NOMO-1 treated with dmso at 0.1 percent for 144 hours (cell line): ENCODE measurements at regions not wholly inside any gene's neighbourhood (a gene's known extent, or its start where the extent isn't known, plus 50 kb on each side); places are given as distances from the start of the nearest gene placed in this dataset.
"Not testable (repeated sequence)": the region's sequence is repeated elsewhere in the genome, so short reads cannot be mapped to it uniquely, and the experiment has no call there.

ENCODE experiments used
- DNase-seq: peaks from one replicate; lab custom pipeline; 2025; ENCODE audit not compliant: unreplicated experiment; lab: John Stamatoyannopoulos, UW

- no peak for DNase-seq
Measured at GRCh38 chr2:78127424-78127823, 605.2 kb upstream of the LRRTM4 start.

GRCh38 chr2:78132391-78133370 is 610.5 kb upstream of the LRRTM4 start:
- DNase-seq: no peak

- DNase-seq: no peak
Measured at GRCh38 chr2:78145395-78145996, 623.3 kb upstream of the LRRTM4 start.

- DNase-seq: no peak
Measured at GRCh38 chr2:78145997-78146722, 624.0 kb upstream of the LRRTM4 start.

- no peak for DNase-seq
Measured at GRCh38 chr2:78147466-78147865, 625.3 kb upstream of the LRRTM4 start.

GRCh38 chr2:78154586-78154985 is 632.4 kb upstream of the LRRTM4 start:
- DNase-seq: no peak

GRCh38 chr2:78162202-78162601 is 640.0 kb upstream of the LRRTM4 start:
- DNase-seq: no peak

- DNase-seq: not testable (repeated sequence)
Measured at GRCh38 chr2:78172157-78172556, 650.0 kb upstream of the LRRTM4 start.

- no peak for DNase-seq
Measured at GRCh38 chr2:78175645-78176044, 653.5 kb upstream of the LRRTM4 start.

GRCh38 chr2:78201064-78201575 is 678.9 kb upstream of the LRRTM4 start:
- no peak for DNase-seq

- no peak for DNase-seq
Measured at GRCh38 chr2:78202366-78202765, 680.2 kb upstream of the LRRTM4 start.

GRCh38 chr2:78202986-78203670 is 681.0 kb upstream of the LRRTM4 start:
- DNase-seq: no peak

GRCh38 chr2:78218066-78218465 is 695.9 kb upstream of the LRRTM4 start:
- DNase-seq: no peak

GRCh38 chr2:78237704-78238103 is 715.5 kb upstream of the LRRTM4 start:
- no peak for DNase-seq

GRCh38 chr2:78245394-78246135 is 723.4 kb upstream of the LRRTM4 start:
- no peak for DNase-seq

- no peak for DNase-seq
Measured at GRCh38 chr2:78251708-78252107, 729.5 kb upstream of the LRRTM4 start.

- DNase-seq: no peak
Measured at GRCh38 chr2:78260861-78261260, 738.7 kb upstream of the LRRTM4 start.

GRCh38 chr2:78261454-78261853 is 739.3 kb upstream of the LRRTM4 start:
- no peak for DNase-seq

GRCh38 chr2:78262089-78262488 is 739.9 kb upstream of the LRRTM4 start:
- not testable (repeated sequence) for DNase-seq

- no peak for DNase-seq
Measured at GRCh38 chr2:78262713-78263375, 740.7 kb upstream of the LRRTM4 start.
